ENCODE measurements at regions not wholly inside any gene's neighbourhood (a gene's known extent, or its start where the extent isn't known, plus 50 kb on each side); places are given as distances from the start of the nearest gene placed in this dataset.
"Not testable (repeated sequence)": the region's sequence is repeated elsewhere in the genome, so short reads cannot be mapped to it uniquely, and the experiment has no call there.

- not testable (repeated sequence) for TF ChIP-seq EP300, POLR2A, CTCF (IDR thresholded peaks at IDR 0.05)
Observed at GRCh38 chrX:131875827-131876226, 147.3 kb upstream of the STK26 start.
